ENCODE measurements at regions not wholly inside any gene's neighbourhood (a gene's known extent, or its start where the extent isn't known, plus 50 kb on each side); places are given as distances from the start of the nearest gene placed in this dataset.
"Not testable (repeated sequence)": the region's sequence is repeated elsewhere in the genome, so short reads cannot be mapped to it uniquely, and the experiment has no call there.

- no peak for DNase-seq
These were observed 54.1 kb upstream of the PEG3 start for GRCh38 chr19:56894626-56895025.

GRCh38 chr19:56896095-56896494 is 55.6 kb upstream of the PEG3 start:
- DNase-seq = no peak

- no peak for DNase-seq
These were observed 59.4 kb upstream of the PEG3 start for GRCh38 chr19:56899943-56900342.

GRCh38 chr19:56900573-56901097 is 60.1 kb upstream of the PEG3 start:
- DNase-seq = no peak

- no peak for DNase-seq
These were observed 65.2 kb upstream of the PEG3 start for GRCh38 chr19:56905631-56906150.

- no peak for DNase-seq
These were observed 72.0 kb upstream of the PEG3 start for GRCh38 chr19:56912401-56913112.

GRCh38 chr19:56913113-56913455 is 72.6 kb upstream of the PEG3 start:
- not testable (repeated sequence) for DNase-seq

- DNase-seq = no peak
These were observed 76.0 kb upstream of the PEG3 start for GRCh38 chr19:56916528-56916927.

- no peak for DNase-seq
These were observed 77.0 kb upstream of the PEG3 start for GRCh38 chr19:56917529-56917928.

GRCh38 chr19:56917998-56918397 is 77.5 kb upstream of the PEG3 start:
- DNase-seq = no peak

GRCh38 chr19:56918682-56919307 is 78.3 kb upstream of the PEG3 start:
- DNase-seq = no peak

GRCh38 chr19:56919308-56919995 is 78.9 kb upstream of the PEG3 start:
- no peak for DNase-seq

GRCh38 chr19:56926094-56926493 is 85.6 kb upstream of the PEG3 start:
- not testable (repeated sequence) for DNase-seq

GRCh38 chr19:56927294-56927693 is 86.8 kb upstream of the PEG3 start:
- DNase-seq = no peak

- DNase-seq = no peak
These were observed 87.3 kb upstream of the PEG3 start for GRCh38 chr19:56927791-56928207.

- no peak for DNase-seq
These were observed 90.4 kb upstream of the PEG3 start for GRCh38 chr19:56930647-56931535.

- DNase-seq = no peak
These were observed 92.6 kb upstream of the PEG3 start for GRCh38 chr19:56933014-56933705.

- no peak for DNase-seq
These were observed 94.0 kb upstream of the PEG3 start for GRCh38 chr19:56934438-56935090.

GRCh38 chr19:56939951-56940350 is 99.4 kb upstream of the PEG3 start:
- DNase-seq = no peak

- peak in 4 of 5 donors; percentile 9 to 46 (median 24) for DNase-seq
These were observed 102.2 kb upstream of the PEG3 start for GRCh38 chr19:56942756-56943155.

- DNase-seq = no peak
These were observed 105.6 kb upstream of the PEG3 start for GRCh38 chr19:56946159-56946558.

Data from T-helper 1 cell (primary cell).